GM18868 (cell line): ENCODE measurements at regions not wholly inside any gene's neighbourhood (a gene's known extent, or its start where the extent isn't known, plus 50 kb on each side); places are given as distances from the start of the nearest gene placed in this dataset.
A peak's percentile ranks its signal among the peaks of the same experiment; 100 is the strongest.
"Not testable (repeated sequence)": the region's sequence is repeated elsewhere in the genome, so short reads cannot be mapped to it uniquely, and the experiment has no call there.

ENCODE experiments used
- ATAC-seq: cut with Tn5 transposase; IDR thresholded peaks from one replicate; pipeline ENCODE4 v1.9.1; 2021; ENCODE audit warnings: mild to moderate bottlenecking, moderate library complexity; ENCODE audit not compliant: unreplicated experiment

- no peak for ATAC-seq
Observed at GRCh38 chr6:104522533-104522932, 337.2 kb downstream of the HACE1 start.

- ATAC-seq: no peak
Observed at GRCh38 chr6:104521176-104521575, 338.5 kb downstream of the HACE1 start.

- ATAC-seq: no peak
Observed at GRCh38 chr6:104519566-104519965, 340.2 kb downstream of the HACE1 start.

GRCh38 chr6:104509355-104509754 is 350.4 kb downstream of the HACE1 start:
- ATAC-seq: no peak

GRCh38 chr6:104506429-104506828 is 353.3 kb downstream of the HACE1 start:
- no peak for ATAC-seq

- ATAC-seq: no peak
Observed at GRCh38 chr6:104505838-104506237, 353.9 kb downstream of the HACE1 start.

GRCh38 chr6:104500265-104500664 is 359.5 kb downstream of the HACE1 start:
- ATAC-seq: no peak

- no peak for ATAC-seq
Observed at GRCh38 chr6:104486035-104486434, 373.7 kb downstream of the HACE1 start.

GRCh38 chr6:104484626-104485025 is 375.1 kb downstream of the HACE1 start:
- no peak for ATAC-seq

- ATAC-seq: no peak
Observed at GRCh38 chr6:104484191-104484590, 375.5 kb downstream of the HACE1 start.

GRCh38 chr6:104483225-104483834 is 376.4 kb downstream of the HACE1 start:
- no peak for ATAC-seq

GRCh38 chr6:104477569-104477968 is 382.1 kb downstream of the HACE1 start:
- no peak for ATAC-seq

GRCh38 chr6:104473021-104473429 is 386.7 kb downstream of the HACE1 start:
- ATAC-seq: no peak

GRCh38 chr6:104472021-104472901 is 387.5 kb downstream of the HACE1 start:
- ATAC-seq: no peak

GRCh38 chr6:104466306-104466705 is 393.4 kb downstream of the HACE1 start:
- ATAC-seq: no peak

GRCh38 chr6:104462811-104463599 is 396.7 kb downstream of the HACE1 start:
- no peak for ATAC-seq

GRCh38 chr6:104460738-104461483 is 398.8 kb downstream of the HACE1 start:
- ATAC-seq: peak; percentile 49

GRCh38 chr6:104459543-104459942 is 400.2 kb downstream of the HACE1 start:
- peak; percentile 79 for ATAC-seq

- ATAC-seq: no peak
Observed at GRCh38 chr6:104449918-104450317, 409.8 kb downstream of the HACE1 start.

- not testable (repeated sequence) for ATAC-seq
Observed at GRCh38 chr6:104446101-104447080, 413.3 kb downstream of the HACE1 start.
